ENCODE measurements at regions not wholly inside any gene's neighbourhood (a gene's known extent, or its start where the extent isn't known, plus 50 kb on each side); places are given as distances from the start of the nearest gene placed in this dataset.
A peak's percentile ranks its signal among the peaks of the same experiment; 100 is the strongest.

- Histone ChIP-seq H3K27me3 (ENCODE audit: control insufficient read depth in 3 of 3, insufficient read depth in 3 of 3, low read depth in 1 of 3, low read length in 3 of 3) (peaks cover 0 to 13% (median 0%) of the 10 kb centered on the region in 3 experiments), H3K23ac (ENCODE audit: low read depth, low read length, poor library complexity) (no peak overlapping the region)
- whole genome bisulfite sequencing, 2 donors (ENCODE audit: extremely low coverage in 2 of 2, insufficient read length in 2 of 2, insufficient replicate concordance in 1 of 2): no CpG with 5 or more reads among the region's 5 CpGs
Observed at GRCh38 chrX:109856974-109857373, 123.9 kb upstream of the ACSL4 start.

GRCh38 chrX:109857584-109858228 is 124.6 kb upstream of the ACSL4 start:
- Histone ChIP-seq H2AFZ (ENCODE audit: low read length) (no peak overlapping the region), H2BK12ac (ENCODE audit: low read length) (no peak overlapping the region), H2AK5ac (ENCODE audit: low read depth, low read length) (no peak overlapping the region), H3K9ac (ENCODE audit: low read depth, low read length, poor library complexity) (no peak overlapping the region), H2BK120ac (ENCODE audit: low read depth, low read length) (no peak overlapping the region), H3K27me3 (ENCODE audit: control insufficient read depth in 3 of 3, insufficient read depth in 3 of 3, low read depth in 1 of 3, low read length in 3 of 3) (peaks cover 0 to 13% (median 0%) of the 10 kb centered on the region in 3 experiments), H3K9me3 (replicated peaks in 1 of 2; ENCODE audit: control insufficient read depth in 2 of 2, insufficient read depth in 1 of 2, low read depth in 1 of 2, low read length in 2 of 2) (peaks cover 0 to 2% of the 10 kb centered on the region in 2 donors), H3K18ac (ENCODE audit: low read length) (no peak overlapping the region), H3K23ac (ENCODE audit: low read depth, low read length, poor library complexity) (no peak overlapping the region), H2BK15ac (ENCODE audit: low read length) (no peak overlapping the region), H3K4me2 (ENCODE audit: insufficient read depth, low read length, poor library complexity, severe bottlenecking) (no peak overlapping the region), H2BK5ac (ENCODE audit: low read length) (no peak overlapping the region), H3K14ac (ENCODE audit: low read length) (no peak overlapping the region), H3K79me1 (ENCODE audit: low read depth, low read length) (no peaks in the 10 kb centered on the region), H4K8ac (ENCODE audit: low read depth, low read length) (no peak overlapping the region), H3K36me3 (replicated peaks in 1 of 2; ENCODE audit: control insufficient read depth in 2 of 2, insufficient read depth in 2 of 2, low read length in 2 of 2) (no peaks in the 10 kb centered on the region), H3K27ac (replicated peaks; ENCODE audit: low read length) (no peak overlapping the region), H3K4me1 (ENCODE audit: control insufficient read depth in 2 of 2, insufficient read depth in 1 of 2, low read depth in 1 of 2, low read length in 2 of 2) (no peaks in the 10 kb centered on the region), H4K91ac (ENCODE audit: low read depth, low read length, poor library complexity) (no peak overlapping the region), H3K4ac (ENCODE audit: low read length) (no peak overlapping the region), H3K4me3 (ENCODE audit: low read length in 2 of 2) (no peak overlapping the region)
- DNase-seq (ENCODE audit: low spot score): no peak
- no CpG with 5 or more reads among the region's 4 CpGs for WGBS, 2 donors (ENCODE audit: extremely low coverage in 2 of 2, insufficient read length in 2 of 2, insufficient replicate concordance in 1 of 2)

More at GRCh38 chrX:109856974-109857373, 123.9 kb upstream of the ACSL4 start:
- Histone ChIP-seq H4K8ac (ENCODE audit: low read depth, low read length) (no peak overlapping the region), H3K27ac (replicated peaks; ENCODE audit: low read length) (no peak overlapping the region), H3K9me3 (replicated peaks in 1 of 2; ENCODE audit: control insufficient read depth in 2 of 2, insufficient read depth in 1 of 2, low read depth in 1 of 2, low read length in 2 of 2) (peaks cover 0 to 2% of the 10 kb centered on the region in 2 donors), H3K4ac (ENCODE audit: low read length) (no peak overlapping the region), H2BK12ac (ENCODE audit: low read length) (no peak overlapping the region), H4K91ac (ENCODE audit: low read depth, low read length, poor library complexity) (no peak overlapping the region), H2BK15ac (ENCODE audit: low read length) (no peak overlapping the region), H3K79me1 (ENCODE audit: low read depth, low read length) (no peaks in the 10 kb centered on the region), H3K4me1 (ENCODE audit: control insufficient read depth in 2 of 2, insufficient read depth in 1 of 2, low read depth in 1 of 2, low read length in 2 of 2) (no peaks in the 10 kb centered on the region), H3K4me3 (ENCODE audit: low read length in 2 of 2) (no peak overlapping the region), H2BK5ac (ENCODE audit: low read length) (no peak overlapping the region), H3K4me2 (ENCODE audit: insufficient read depth, low read length, poor library complexity, severe bottlenecking) (no peak overlapping the region), H2BK120ac (ENCODE audit: low read depth, low read length) (no peak overlapping the region), H2AFZ (ENCODE audit: low read length) (no peak overlapping the region), H3K14ac (ENCODE audit: low read length) (no peak overlapping the region), H2AK5ac (ENCODE audit: low read depth, low read length) (no peak overlapping the region), H3K36me3 (replicated peaks in 1 of 2; ENCODE audit: control insufficient read depth in 2 of 2, insufficient read depth in 2 of 2, low read length in 2 of 2) (no peaks in the 10 kb centered on the region), H3K9ac (ENCODE audit: low read depth, low read length, poor library complexity) (no peak overlapping the region), H3K18ac (ENCODE audit: low read length) (no peak overlapping the region)
- peak; percentile 9 for DNase-seq (ENCODE audit: low spot score)

- no peak overlapping the region for H2AFZ ChIP-seq (ENCODE audit: low read length)
- no peak overlapping the region for H3K4me3 ChIP-seq (ENCODE audit: low read length in 2 of 2)
- no peak overlapping the region for H2BK12ac ChIP-seq (ENCODE audit: low read length)
- WGBS, 2 donors (ENCODE audit: extremely low coverage in 2 of 2, insufficient read length in 2 of 2, insufficient replicate concordance in 1 of 2): no CpG with 5 or more reads among the region's 5 CpGs
- H2AK5ac ChIP-seq (ENCODE audit: low read depth, low read length): no peak overlapping the region
- H3K14ac ChIP-seq (ENCODE audit: low read length): no peak overlapping the region
- no peak overlapping the region for H3K27ac ChIP-seq (replicated peaks; ENCODE audit: low read length)
- no peak overlapping the region for H2BK5ac ChIP-seq (ENCODE audit: low read length)
- H3K79me1 ChIP-seq (ENCODE audit: low read depth, low read length): no peaks in the 10 kb centered on the region
- no peak for DNase-seq (ENCODE audit: low spot score)
- peaks cover 0 to 13% (median 0%) of the 10 kb centered on the region in 3 experiments for H3K27me3 ChIP-seq (ENCODE audit: control insufficient read depth in 3 of 3, insufficient read depth in 3 of 3, low read depth in 1 of 3, low read length in 3 of 3)
- no peak overlapping the region for H3K18ac ChIP-seq (ENCODE audit: low read length)
- no peak overlapping the region for H3K4ac ChIP-seq (ENCODE audit: low read length)
- H3K9ac ChIP-seq (ENCODE audit: low read depth, low read length, poor library complexity): no peak overlapping the region
- H3K23ac ChIP-seq (ENCODE audit: low read depth, low read length, poor library complexity): no peak overlapping the region
- H3K9me3 ChIP-seq (replicated peaks in 1 of 2; ENCODE audit: control insufficient read depth in 2 of 2, insufficient read depth in 1 of 2, low read depth in 1 of 2, low read length in 2 of 2): no peaks in the 10 kb centered on the region
- H2BK15ac ChIP-seq (ENCODE audit: low read length): no peak overlapping the region
- H2BK120ac ChIP-seq (ENCODE audit: low read depth, low read length): no peak overlapping the region
- no peak overlapping the region for H4K8ac ChIP-seq (ENCODE audit: low read depth, low read length)
- H3K4me1 ChIP-seq (ENCODE audit: control insufficient read depth in 2 of 2, insufficient read depth in 1 of 2, low read depth in 1 of 2, low read length in 2 of 2): no peaks in the 10 kb centered on the region
- H3K4me2 ChIP-seq (ENCODE audit: insufficient read depth, low read length, poor library complexity, severe bottlenecking): no peak overlapping the region
- H3K36me3 ChIP-seq (replicated peaks in 1 of 2; ENCODE audit: control insufficient read depth in 2 of 2, insufficient read depth in 2 of 2, low read length in 2 of 2): no peaks in the 10 kb centered on the region
- no peak overlapping the region for H4K91ac ChIP-seq (ENCODE audit: low read depth, low read length, poor library complexity)
Observed at GRCh38 chrX:109858602-109859341, 125.7 kb upstream of the ACSL4 start.

GRCh38 chrX:109859651-109860050 is 126.6 kb upstream of the ACSL4 start:
- H2AK5ac ChIP-seq (ENCODE audit: low read depth, low read length): no peak overlapping the region
- H3K23ac ChIP-seq (ENCODE audit: low read depth, low read length, poor library complexity): no peak overlapping the region
- no peak overlapping the region for H2BK5ac ChIP-seq (ENCODE audit: low read length)
- no peak overlapping the region for H3K4me2 ChIP-seq (ENCODE audit: insufficient read depth, low read length, poor library complexity, severe bottlenecking)
- no peak overlapping the region for H2BK120ac ChIP-seq (ENCODE audit: low read depth, low read length)
- no peak overlapping the region for H3K14ac ChIP-seq (ENCODE audit: low read length)
- H3K9me3 ChIP-seq (replicated peaks in 1 of 2; ENCODE audit: control insufficient read depth in 2 of 2, insufficient read depth in 1 of 2, low read depth in 1 of 2, low read length in 2 of 2): no peaks in the 10 kb centered on the region
- no CpG with 5 or more reads among the region's 2 CpGs for WGBS, 2 donors (ENCODE audit: extremely low coverage in 2 of 2, insufficient read length in 2 of 2, insufficient replicate concordance in 1 of 2)
- no peaks in the 10 kb centered on the region for H3K79me1 ChIP-seq (ENCODE audit: low read depth, low read length)
- no peak overlapping the region for H3K9ac ChIP-seq (ENCODE audit: low read depth, low read length, poor library complexity)
- H3K4me3 ChIP-seq (ENCODE audit: low read length in 2 of 2): no peak overlapping the region
- no peak overlapping the region for H3K4ac ChIP-seq (ENCODE audit: low read length)
- H3K4me1 ChIP-seq (ENCODE audit: control insufficient read depth in 2 of 2, insufficient read depth in 1 of 2, low read depth in 1 of 2, low read length in 2 of 2): no peaks in the 10 kb centered on the region
- H2BK12ac ChIP-seq (ENCODE audit: low read length): no peak overlapping the region
- H3K36me3 ChIP-seq (replicated peaks in 1 of 2; ENCODE audit: control insufficient read depth in 2 of 2, insufficient read depth in 2 of 2, low read length in 2 of 2): no peaks in the 10 kb centered on the region
- peaks cover 0 to 13% (median 0%) of the 10 kb centered on the region in 3 experiments for H3K27me3 ChIP-seq (ENCODE audit: control insufficient read depth in 3 of 3, insufficient read depth in 3 of 3, low read depth in 1 of 3, low read length in 3 of 3)
- no peak overlapping the region for H2AFZ ChIP-seq (ENCODE audit: low read length)
- no peak overlapping the region for H3K18ac ChIP-seq (ENCODE audit: low read length)
- H3K27ac ChIP-seq (replicated peaks; ENCODE audit: low read length): no peak overlapping the region
- no peak for DNase-seq (ENCODE audit: low spot score)
- H4K91ac ChIP-seq (ENCODE audit: low read depth, low read length, poor library complexity): no peak overlapping the region
- no peak overlapping the region for H2BK15ac ChIP-seq (ENCODE audit: low read length)
- H4K8ac ChIP-seq (ENCODE audit: low read depth, low read length): no peak overlapping the region
